ENCODE measurements at regions not wholly inside any gene's neighbourhood (a gene's known extent, or its start where the extent isn't known, plus 50 kb on each side); places are given as distances from the start of the nearest gene placed in this dataset.

DNA sequence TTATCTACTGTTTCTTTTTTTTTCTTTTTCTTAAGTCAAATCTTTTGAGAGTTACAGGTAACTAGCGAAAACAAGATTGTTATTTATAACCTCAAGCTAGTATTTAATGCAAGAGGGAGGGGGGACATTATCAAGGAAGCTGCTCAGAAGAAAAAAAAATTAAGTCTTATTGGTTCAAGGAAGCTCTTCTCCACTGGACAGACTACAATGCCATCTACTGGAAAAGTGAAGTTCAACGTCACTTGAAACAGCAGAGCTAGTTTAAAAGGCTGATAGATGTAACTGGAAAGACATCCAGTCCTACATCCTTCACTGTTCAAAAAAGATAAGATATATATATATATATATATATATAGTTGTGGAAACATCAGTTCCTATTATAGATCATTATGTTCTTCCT is 418.0 kb upstream of the PSMD7 start:
- peak; percentile 77 for DNase-seq

DNA sequence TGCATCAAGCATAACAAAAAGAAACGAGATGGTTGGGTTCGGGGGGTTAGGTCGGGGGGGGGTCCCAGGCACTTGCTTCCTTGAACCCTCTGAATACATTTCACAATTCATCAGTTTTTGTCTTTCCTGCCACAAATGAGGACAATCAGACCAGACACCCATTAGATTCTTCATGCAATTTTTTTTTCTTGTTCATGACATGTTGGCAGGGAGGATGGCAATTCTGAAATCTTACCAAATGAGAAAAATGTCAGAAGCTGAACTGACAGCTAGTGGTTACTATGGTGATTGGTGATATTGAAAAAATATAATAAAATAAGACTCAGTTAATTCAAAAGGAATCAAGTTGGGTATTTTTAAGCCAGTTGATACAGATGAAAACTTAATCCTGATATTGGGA is 419.5 kb upstream of the PSMD7 start:
- no peak for DNase-seq

DNA sequence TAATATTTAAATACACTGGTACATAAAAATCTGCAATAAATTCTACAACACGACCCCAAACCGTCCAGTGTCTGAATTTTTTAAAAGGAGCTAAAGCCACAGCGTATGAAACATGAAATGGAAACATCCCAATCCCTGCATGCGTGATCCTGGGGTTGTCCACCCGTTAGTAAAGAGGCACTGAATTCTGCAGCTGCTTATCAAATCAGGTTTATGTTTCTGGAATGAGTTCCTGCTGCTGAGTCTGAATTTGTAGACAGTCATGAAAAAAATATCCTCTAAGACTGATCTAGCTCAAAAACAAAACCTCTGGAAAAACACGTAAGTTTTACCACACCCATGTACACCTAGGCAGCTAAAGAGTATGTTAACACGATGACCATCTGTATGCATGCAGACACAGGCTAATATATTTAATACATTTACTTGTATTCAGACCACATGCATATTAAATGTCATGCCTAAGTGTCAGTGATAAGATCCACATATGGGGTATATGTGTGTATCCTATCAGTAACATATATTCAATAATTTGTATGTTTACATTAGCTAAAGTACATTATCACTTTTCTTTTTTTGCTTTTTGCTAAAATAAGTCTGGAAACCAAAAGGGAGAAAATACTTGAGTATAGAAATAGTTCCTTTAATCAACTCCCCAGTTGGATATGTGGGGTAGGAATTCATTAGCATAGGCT is 420.5 kb upstream of the PSMD7 start:
- DNase-seq = no peak

DNA sequence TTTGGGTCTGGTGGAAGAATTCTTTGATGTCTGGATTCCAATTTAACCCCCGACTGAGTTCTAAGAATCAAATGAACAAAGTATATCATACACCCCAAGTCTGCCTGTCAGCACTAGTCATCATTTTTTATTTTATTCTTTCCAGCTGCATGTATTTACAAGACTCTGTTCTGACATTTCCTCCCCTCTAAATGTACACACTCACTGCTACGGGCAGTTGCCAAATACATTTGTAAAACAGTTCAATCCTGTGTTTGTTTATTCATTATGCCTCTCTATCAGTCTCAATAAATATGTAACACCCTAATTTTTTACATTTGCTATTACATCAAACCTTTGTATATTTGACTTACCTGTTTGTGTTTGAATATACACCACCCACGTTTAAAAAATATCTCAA is 422.3 kb upstream of the PSMD7 start:
- peak; percentile 11 for DNase-seq

DNA sequence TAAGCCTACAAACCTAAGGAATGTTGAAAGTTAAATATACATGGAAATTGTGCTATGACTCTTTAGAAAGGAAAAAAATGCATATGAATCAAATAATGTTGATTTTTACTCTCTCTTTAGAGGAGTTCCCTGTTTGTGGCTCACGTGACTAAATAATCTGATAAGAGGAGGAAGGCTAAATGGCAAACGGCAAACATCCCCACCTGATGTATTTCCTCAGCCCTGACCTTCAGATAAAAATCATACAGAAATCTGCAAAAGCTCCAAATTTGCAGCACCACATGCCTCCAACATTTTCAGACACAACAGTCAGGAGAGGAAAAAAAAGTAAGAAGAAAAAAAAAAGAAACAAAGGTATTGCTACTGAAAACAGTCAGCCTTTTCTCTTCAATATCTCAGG is 423.0 kb upstream of the PSMD7 start:
- DNase-seq = no peak

DNA sequence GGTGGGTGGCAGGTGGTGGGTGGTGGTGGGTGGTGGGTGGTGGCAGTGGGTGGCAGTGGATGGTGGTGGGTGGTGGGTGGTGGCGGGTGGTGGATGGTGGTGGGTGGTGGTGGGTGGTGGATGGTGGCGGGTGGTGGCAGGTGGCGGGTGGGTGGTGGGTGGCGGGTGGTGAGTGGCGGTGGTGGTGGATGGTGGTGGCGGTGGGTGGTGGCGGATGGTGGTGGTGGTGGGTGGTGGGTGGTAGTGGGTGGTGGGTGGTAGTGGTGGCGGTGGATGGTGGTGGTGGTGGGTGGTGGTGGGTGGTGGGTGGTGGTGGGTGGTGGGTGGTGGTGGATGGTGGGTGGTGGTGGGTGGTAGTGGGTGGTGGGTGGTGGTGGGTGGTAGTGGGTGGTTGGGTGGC is 423.8 kb upstream of the PSMD7 start:
- DNase-seq = no peak

DNA sequence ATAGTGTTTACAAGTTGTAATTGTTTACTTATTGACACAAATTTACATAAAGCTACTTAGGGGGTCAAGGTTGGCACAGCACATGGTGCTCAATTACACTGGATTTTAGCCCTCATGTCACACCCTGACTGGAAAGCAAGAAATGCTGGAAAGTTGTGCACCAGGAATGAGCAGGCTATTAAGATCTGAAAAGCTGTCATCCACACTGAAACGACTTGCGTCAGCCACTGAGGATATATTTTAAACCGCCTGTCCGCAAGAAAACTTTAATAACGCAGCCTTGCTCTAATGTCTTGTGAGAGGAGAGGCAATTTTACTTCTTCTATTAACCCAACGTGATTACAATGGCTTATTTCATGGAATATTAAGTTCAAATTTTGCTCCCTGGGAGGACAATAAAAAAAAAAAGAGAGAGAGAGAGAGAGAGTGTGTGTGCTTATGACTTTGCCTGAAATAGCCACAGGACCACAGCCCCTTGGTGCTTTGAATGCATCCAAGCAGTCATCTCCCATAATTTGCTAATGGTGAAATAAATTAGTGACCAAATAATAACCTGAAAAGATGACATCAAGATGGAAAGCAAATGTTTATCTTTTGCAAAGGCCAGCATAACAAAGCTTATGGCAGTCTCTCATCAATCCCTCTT is 425.4 kb upstream of the PSMD7 start:
- no peak for DNase-seq

DNA sequence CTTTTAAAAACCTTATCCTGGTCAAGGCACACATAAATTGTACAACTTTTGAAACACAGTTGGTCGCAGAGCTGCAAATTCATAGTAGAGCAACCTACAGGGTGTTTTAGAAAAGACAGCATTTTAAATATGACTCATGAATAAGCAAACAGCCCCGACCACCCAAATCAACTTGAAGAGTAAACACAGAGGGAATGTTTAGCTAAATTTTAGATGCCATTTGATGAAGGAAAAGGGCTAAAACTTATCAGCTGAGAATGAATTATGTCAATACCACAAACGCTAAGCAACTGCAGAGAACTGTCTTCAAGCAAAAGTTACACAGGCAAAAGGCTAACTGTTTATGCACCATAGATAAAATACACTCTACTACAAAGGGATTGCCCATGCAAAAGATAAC is 427.5 kb upstream of the PSMD7 start:
- DNase-seq = no peak

DNA sequence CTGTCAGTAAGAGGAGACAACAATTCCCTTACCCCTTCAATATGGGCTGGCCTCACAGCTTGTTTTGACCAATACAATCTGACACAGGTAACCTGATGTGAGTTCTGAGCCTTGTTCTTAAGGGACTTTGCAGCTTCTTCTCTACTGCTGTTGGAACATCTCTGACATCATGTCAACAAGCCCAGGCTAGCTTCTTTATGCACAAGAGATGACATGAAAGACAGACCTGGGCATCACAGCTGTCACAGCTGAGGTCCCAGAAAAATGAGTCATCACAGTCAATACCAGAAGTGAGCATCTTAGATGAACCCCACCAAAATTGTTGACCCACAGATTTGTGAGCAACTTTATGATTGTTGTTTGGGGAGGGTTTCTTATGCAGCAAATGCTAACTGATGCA is 431.7 kb upstream of the PSMD7 start:
- no peak for DNase-seq

DNA sequence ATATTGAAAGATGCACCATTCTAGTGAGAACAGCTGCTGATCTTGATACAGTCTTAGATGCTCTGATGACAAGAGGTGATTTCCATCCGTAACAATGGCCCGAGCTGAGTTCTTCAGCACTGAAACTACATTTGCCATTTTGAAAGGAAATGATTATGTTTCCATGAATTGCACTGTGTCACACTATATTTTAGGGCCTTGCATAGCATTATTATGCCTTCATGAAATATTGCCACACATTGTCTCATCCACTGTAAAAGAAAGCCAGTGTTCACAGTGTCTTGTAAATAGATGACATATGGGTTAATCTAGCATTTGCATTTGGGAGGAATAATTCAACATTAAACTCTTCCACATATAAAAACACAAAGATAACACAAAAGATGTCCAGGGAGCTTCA is 438.3 kb upstream of the PSMD7 start:
- DNase-seq = no peak

DNA sequence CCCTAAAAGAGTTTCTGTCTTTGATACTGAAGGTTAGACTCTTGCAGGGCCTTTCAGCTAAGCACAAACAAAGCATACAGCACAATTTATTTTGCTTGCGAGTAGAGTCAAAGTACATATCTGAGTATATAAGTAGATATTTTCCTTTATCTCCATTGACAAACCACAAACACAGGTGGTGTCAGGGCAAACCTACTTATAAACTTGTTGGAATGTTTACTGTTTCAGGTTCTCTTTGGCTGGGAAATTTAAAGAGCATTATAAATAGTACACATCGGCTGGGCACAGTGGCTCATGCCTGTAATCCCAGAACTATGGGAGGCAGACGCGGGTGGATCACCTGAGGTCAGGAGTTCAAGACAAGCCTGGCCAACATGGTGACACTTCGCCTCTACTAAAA is 442.6 kb upstream of the PSMD7 start:
- DNase-seq = no peak

DNA sequence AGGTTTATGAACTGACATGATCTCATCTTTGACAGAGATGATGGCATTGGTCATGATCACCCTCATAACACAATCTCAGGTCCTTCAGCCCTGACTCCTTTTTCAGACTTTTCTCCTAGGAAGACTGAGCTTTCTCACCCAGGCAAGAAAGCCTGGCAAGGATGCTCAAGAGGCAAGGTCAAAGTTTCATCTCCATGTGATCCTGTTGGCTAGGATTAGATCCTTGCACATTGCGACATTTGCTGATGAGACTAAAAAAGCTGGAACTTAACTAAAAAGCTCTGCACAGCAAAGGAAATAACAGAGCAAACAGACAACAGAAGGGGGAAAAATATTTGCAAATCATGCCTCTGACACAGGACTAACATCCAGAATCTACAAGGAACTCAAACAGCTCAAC is 444.1 kb upstream of the PSMD7 start:
- DNase-seq = no peak

DNA sequence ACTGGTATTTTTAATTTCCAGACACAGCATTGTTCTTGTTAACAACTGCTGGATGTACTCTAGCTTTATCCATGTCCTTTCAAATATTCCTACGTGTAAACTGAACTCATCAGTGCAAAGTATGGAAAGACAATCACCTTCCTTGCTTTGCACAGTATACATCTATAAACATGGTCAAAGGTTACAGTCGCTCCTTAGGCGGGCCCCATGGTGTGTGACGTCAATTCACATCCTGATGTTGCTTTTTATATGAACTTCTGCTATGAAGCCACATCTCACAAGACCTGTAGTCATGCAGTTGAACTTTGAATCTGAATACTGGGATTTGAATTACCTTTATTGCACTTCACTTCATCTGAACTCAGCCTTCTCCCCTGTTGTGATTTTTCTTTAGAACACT is 447.6 kb upstream of the PSMD7 start:
- no peak for DNase-seq

DNA sequence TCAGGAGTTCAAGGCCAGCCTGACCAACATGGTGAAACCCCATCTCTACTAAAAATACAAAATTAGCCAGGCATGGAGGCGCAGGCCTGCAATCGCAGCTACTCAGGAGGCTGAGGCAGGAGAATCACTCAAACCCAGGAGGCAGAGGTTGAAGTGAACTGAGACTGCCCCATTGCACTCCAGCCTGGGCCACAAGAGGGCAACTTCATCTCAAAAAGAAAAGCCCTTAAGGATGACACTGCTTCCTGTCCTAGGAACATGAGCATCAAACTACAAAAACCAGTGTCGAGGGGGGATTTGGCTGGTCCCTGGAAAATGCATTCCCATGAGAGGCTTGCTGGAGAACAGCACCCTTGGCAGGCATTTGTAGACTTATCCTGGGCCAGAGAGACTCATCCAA is 449.5 kb upstream of the PSMD7 start:
- DNase-seq = no peak

DNA sequence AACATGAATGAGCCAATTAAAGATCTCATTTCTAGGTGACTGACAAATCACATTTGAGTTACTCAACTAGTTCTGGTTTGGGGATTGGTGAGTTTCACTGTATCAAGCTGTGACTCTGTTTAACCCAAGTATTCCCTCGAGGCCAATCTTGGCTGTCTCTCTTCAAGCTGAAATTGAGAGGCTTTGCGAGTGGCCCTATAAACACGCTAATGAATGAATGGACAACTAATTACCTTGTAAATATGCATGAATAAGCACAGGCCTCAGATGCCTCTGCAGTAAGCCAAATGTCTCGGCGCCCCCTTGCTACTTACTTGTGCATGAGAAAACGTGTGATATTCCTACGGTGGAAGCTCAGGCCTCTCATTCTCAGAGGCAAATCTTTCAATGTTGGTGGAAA is 450.3 kb upstream of the PSMD7 start:
- peak; percentile 24 for DNase-seq

DNA sequence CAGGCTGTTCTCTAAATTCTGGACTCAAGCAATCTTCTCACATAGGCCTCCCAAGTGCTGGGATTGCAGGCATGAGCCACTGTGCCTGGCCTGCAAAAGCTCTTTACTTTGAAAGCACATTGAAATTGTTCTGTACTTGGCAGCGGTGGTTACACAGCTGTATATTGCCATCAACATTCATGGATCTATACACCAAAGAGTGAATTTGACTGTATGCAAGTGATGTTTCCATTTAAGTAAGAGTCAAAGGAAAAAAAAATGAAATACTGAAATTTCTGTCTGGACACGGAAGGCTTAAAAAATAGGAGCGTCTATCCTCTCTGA is 450.6 kb upstream of the PSMD7 start:
- no peak for DNase-seq

DNA sequence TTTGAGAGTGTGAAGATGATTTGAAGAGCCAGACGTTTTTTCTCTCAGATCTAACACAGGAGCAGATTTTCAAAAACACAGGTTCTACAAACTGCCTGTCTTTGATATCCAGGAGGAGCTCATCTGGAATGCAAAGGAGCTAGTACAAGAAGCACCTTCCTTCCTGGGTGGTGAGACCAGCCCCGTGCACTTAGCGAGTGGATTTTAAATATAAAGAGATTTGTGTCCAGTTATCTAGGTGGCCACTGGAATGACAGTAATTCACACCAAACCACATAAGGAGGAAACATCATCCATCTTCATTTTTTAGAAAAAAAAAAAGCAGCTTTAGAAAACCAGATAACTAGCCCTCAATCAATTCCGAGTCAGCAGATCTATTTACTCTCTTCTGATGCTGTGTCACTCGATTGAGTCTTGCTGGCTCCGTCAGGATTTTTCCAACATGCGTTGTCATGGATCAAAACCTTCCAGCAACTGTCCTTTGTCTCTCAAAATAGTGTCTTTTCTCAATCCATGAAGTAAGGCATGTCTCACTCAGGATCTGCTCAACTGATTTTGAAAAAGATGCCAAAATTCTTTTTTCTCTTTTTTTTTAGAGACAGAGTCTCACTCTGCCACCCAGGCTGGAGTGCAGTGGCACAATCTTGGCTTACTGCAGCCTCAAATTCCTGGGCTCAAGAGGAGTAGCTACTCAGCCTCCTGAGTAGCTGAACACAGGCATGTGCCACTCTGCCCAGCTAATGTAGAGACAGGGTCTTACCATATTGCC is 451.2 kb upstream of the PSMD7 start:
- no peak for DNase-seq

DNA sequence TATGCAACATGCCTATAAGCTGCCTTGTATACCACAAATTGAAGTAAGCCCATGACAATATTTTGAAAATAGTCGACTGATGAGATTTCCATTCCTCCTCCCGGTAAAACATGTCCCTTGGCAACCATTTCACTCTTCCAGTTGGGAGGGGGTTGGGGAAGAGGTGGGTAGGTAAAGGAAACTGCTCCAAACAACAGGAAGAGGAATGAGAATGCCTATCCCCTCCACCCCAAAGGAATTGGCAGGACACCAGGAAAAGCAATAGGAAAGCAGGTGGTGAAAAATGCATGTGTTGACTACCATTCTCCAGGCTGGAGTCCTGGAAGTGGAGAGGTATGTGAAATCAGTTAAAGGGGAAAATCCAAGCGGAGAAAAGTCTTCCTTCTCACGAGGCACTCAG is 455.9 kb upstream of the PSMD7 start:
- no peak for DNase-seq

DNA sequence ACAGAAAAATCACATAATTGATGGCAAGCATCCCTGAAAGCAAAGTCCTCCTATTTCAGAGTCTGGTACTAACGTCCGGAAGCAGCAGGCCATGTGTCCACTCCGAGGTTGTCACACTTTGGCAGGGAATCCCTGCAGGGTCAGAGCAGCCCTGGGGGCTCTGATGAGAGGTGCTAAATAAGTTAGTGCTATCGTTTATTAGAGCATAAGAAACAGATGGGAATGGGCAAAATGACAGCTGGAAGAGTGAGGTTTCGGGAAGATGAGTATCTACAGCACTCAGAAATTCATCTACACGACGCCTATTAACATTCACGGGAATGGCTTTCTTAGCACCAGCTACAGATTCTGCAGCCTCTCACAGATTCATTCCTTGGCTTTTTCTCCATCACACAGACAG is 465.4 kb upstream of the PSMD7 start:
- DNase-seq = no peak

DNA sequence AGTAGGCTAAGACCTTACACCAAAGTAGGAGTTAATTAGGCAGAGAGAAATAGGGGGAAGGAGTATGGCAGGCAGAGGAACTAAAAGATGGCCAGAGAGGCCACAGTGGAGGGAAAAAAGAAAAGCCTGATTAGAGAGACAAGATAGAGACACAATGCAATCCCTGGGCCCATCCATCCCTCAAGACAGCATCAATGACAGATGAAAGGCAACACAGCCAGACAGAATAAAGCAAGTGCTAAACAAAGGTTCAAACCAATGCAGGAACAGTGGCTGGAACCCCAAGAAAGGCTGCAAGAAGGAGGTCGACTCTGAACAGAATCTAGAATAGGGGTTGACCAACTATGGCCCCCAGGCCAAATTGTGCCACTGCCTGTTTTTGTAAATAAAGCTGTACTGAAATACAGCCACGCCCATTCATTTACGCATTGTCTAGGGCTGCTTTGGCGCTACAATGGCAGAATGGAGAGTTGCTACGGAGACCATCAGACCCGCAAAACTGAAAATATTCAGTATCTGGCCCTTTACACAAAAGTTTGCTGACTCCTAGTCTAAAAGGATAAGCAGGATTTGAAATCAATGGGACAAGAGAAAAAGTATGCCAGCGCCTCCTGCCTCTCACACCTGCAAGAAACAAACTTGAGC is 473.3 kb upstream of the PSMD7 start:
- no peak for DNase-seq

DNA sequence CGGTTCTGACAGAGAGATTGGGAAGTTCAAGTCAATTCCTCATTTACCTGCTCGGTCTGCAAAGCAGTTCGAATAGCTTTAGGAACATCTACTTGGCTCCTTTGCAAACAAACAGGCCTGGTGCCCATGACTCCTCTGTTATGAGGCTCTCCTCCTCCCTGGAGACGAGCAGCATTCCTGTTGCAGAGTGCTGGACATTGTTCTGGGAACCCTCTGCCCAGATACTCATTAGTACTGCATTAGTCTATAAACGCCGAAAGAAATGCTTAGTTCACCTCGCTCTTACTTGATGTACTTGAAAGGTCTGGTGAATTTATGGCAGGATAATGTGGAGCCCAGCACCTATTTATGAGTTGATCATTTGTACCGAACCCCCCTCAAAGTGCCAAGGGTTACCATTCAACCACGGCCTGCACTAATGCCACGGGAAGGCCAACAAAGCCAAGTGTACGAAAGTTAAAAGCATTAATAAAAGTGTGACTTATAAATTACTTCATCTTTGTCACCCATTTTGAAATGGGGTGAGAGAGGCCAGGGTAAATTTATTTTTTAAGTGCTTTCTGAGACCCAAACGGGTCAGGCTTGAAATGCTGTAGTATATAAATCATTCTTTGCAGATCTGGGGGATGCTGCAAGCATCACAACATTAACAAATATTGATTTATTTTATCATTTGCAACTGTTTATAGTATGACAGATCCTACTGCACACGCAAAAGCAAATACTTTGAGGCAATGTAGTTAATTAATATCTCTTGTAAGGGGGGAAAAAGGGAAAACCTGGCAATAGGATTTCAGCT is 478.9 kb upstream of the PSMD7 start:
- no peak for DNase-seq

DNA sequence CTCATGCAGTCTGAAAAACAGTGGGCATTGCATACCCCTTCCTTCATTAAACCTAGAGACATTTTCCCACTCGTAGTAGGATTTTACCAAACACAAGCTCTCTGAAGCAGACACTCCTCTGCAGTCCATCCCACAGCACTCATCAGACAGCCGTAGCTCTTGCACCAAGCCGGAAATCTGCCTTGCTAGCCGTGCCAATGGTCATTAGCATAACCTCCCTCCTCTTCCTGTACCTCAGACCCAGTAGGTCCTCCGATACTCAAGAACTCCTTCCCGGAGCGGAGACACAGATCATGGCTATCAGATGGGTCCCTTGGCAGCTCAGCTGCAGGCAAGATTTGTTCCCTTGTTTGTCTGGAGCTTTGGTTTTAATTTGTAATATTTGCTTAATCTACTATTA is 483.1 kb upstream of the PSMD7 start:
- DNase-seq = no peak

DNA sequence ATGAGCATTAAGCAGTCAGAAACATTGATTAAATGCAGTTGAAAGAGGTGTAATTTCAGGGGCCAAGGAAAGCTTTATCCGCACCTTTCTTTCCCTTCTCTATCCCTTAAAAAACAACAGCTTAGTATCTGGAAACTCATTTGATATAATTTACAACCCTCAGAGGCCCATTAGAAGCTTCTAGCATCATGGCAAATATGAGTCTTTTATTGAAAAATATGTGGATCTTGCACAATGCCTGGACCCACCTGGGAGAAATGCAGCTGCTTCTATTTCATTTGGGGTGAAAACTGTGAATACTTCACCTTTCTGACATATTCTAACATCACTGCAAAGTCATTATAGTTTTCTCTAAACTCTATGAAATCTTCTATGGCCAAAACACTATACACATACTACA is 492.2 kb upstream of the PSMD7 start:
- no peak for DNase-seq

Data from NCI-H1092 treated with DMSO at 0.1 percent for 48 hours (cell line).